Caki2 (cell line): ENCODE measurements at regions not wholly inside any gene's neighbourhood (a gene's known extent, or its start where the extent isn't known, plus 50 kb on each side); places are given as distances from the start of the nearest gene placed in this dataset.

Experiments
- DNase-seq: peaks from one replicate; pipeline ENCODE4 v3.0.0-alpha.2; 2015; ENCODE audit warnings: low read depth
- in situ Hi-C: cut with HindIII; loops from 2 replicates; pipeline ENCODE4 v1.10.0; 2016; ENCODE audit warnings: low sequenced_read_pairs, low pct_unique_long_range_greater_than_20kb, mixed read lengths

DNA sequence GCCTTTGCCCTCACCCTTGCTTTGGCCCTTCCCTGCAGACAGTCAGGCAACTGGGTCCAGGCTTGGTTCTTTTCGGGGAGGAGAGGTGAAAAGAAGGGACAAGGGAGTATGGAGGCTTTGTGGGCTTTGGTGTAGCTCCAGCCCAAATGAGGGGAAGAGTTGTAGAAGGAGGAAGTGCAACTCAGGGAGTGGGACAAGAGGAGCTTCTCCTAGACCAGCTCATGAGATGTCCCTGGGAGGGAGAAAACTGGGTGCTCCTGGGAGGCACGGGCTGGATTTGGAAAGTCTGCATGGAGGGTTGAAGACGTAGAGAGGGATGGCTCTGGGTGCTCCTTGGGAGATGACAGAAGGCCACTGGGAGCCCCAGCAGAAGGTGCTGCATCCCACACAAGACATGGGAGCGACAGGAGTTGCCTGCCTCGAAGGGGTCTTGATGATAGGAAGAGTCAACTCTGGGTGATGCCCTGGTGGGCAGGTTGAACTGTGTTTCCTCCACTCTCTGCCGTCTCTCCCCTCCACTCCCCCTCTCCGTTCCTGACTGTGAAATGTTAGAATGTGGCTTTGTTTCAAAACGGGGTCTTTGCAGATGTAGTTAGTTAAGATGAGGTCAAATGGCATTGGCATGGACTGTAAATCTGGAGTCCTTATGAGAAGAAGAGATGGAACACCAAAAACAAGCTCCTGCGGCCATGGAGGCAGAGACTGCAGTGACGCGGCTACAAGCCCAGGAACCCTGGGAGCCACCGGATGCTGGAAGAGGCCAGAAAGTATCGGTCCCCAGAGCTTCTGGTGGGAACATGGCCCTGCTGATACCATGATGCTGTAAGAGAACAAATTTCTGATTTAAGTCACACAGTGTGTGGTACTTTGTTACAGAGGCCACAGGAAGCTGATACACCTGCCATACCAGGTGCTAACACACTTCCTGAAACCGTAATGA lies 298.5 kb downstream of the GLRX3 start:
- in situ Hi-C loops = no loop called here

DNA sequence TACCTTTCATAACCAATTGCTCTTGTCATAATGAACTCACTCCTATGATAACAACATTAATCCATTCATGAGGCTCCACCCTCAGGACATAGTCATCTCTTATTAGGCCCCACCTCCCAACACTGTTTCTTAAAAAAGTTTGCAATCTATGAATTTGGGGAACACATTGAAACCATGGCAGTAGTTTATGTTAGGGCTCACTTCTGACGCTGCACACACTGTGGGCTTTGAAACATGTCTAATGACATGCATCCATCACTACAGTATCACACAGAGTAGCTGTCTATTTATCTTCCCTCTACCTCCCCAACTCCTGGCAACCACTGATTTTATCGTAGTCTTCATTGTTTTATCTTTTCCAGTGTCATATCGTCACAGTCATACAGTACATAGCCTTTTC lies 299.8 kb downstream of the GLRX3 start:
- in situ Hi-C loops = no loop called here
- no peak for DNase-seq

More for the DNA sequence above, 298.5 kb downstream of the GLRX3 start:
- DNase-seq = no peak

DNA sequence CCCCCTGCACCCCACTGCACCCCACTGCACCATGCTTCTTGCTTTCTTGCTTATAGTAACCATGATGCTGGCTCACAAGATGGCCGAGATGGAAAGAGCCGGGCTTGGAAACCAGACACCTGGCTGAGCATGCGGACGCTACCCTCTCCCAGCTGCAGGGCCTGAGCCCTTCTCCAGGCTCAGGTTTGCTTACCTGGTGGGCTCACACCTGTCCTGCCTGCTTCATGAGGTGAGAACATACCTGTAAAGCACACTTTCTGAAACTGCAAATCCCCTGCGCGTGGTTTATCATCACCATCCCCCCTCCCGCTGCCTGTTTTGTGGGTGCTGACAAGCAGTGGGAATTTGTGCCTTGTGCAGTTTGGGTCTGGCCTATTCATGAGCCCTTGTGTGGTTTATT lies 302.7 kb downstream of the GLRX3 start:
- in situ Hi-C loops = no loop called here
- DNase-seq = no peak

DNA sequence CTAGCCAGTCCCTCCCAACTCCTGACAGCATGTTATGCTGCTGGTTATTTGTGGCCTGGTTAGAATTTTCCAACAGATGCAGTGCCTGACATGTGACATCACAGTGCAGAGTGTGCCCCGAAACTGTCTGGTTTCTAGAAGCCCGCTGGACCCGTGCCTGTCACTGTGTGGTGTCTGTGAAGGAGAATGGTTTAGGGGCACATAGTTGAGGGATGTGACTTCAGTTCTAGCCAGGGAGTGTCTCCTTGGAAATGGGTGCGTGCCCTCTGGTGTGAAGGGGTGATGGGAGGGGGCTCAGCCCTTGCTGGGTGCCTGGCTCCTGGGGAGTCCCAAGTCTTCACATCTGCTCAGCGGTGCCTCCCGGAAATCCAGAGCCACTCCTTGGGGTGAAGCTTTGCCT lies 303.6 kb downstream of the GLRX3 start:
- DNase-seq = no peak
- in situ Hi-C loops = no loop called here

DNA sequence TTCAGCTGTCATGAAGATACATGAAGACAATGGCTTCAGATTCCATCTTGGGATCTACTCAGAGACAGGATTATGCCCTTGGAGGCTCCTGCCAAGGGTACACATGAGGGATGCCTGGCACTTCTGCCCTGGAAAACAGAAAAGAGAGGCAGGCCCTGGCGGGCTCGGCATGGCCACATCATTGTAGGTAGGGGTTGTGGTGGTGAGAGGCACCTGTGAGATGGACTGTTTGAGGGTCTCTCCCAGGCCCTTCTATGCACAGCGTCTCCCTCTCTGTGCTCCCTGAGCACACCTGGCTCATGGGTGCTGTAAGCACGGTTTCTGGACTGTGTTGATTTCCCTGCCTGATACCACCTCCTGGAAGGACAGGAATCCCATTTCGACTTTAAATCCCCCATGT lies 304.3 kb downstream of the GLRX3 start:
- in situ Hi-C loops = no loop called here
- no peak for DNase-seq

DNA sequence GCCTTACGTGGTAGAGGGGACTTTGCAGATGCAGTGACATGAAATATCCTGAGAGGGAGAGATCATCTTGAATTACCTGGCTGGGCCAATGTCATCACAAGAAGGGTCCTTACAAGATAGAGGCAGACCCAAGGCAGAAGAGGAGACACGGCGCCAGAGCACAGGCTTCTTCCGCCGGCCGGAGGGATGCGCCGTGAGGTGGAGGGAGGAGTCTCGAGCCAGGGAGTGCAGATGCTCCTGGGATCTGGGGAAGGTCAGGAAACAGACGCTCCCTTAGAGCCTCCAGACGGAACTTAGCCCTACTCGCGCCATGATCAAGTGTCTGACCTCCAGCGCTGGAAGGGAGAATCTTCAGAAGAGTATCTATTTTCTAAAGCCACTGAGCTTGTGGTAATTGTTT lies 304.8 kb downstream of the GLRX3 start:
- DNase-seq = no peak
- in situ Hi-C loops = no loop called here

DNA sequence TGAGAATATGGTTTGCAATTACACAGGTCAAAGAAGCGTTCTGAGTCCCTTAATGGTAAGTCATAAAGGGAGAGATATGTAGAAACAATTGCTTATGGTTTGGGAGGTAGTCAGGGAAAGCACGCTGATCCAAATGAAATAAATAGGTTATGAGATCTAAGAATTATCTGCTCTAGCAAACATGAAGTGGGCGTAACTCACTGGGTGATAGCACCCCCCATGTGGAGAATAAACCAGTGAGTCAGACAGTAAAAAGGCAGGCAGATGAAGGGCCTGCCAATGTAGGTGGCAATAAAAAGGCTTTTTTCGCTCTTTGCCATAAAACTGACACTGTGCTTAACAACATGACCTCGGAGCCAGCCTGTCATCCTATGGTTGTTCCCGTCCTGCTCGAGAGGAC lies 306.9 kb downstream of the GLRX3 start:
- no peak for DNase-seq
- in situ Hi-C loops = no loop called here

DNA sequence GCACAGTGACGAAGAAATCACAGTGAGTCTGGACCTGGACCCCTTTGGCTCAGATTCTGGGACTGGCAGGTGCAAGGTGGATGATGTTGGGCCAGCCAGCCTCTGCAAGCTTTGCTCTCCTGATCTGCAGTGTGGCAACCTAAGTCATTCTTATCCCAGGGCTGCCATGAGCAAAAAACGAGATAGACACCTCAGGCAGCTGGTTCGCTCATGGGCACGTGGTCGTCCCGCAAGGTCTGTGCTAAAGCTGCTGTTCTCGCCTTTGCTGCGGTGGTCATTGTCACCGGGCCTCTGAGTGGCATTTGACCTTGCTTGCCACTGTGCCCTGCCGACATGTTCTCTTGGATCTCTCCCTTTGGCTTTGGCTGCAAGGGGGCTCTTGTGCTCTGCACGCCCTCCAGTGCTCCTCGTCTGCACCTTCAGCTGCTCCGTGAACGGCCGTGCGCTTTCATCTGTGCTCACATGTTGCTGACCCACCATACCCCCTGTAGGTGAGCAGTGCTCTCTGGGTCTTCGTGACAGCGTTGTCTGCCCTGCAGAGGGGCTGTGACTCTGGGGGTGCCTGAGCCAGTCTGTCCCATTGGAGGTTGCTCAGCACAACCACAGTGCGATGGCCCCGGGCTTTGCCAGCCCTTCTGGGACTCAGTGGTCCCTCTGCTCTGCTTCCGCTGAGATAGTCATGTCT lies 317.0 kb downstream of the GLRX3 start:
- in situ Hi-C loops = no loop called here
- no peak for DNase-seq

DNA sequence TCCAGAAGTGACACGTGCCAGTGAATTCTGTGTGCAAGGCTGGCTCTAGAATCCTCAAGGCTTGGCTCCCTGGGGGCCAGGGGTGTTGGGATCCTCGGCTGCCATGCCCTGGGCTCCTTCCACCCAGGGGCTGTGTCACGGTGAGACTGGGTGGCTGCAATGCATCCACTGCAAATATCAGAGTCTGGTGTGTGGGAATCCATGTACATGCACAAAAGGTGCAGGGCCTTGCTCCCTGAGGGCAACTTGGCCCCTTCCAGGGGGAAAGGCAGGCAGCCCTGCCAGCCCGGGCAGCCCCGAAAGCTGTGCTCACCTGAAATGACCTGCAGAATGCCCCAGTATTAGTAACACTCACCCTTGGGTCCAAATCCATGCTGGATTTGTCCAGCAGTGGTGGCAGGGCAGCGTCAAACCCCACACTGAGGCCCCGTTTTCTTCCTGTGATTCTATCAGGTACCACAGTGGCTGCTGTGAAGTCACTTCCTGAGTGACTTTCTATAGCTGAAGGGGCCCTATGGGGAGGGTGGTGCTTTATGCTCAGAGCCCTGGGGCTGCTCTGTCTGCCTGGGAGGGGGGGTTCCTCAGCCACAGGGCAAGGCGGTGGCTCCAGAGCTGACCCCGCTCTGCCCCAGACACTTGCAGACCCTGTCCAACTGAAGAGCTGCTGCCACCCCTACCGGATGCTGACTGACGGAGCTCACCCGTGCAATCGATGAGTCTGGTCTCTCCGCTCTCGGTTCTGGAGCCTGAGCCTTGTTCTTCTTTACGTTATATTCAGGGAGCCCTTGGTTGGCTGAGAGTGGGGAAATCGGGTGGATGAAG lies 317.7 kb downstream of the GLRX3 start:
- in situ Hi-C loops = no loop called here
- DNase-seq = no peak

DNA sequence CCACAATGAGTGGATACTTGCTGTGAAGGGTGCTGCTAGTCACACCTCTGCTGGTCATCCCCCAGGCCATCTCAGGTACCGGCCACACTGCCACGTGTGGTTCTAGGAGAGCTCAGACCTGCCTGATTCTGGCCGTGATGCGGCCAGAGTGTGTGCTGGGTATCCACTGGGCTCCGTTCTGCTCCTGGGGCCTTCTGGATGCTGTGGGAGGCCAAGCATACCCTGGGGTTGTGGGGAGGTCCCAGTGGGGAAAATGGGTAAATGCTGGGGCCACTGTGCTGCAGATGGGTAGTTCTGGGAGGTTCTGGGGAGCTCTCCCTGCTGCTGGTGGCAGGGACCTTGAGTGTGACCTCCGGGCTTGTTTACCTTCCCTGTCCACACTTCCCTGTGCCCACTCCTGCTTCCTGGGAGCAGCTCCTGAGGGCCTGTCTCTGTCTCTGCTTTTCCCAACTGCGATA lies 318.4 kb downstream of the GLRX3 start:
- no peak for DNase-seq
- in situ Hi-C loops = no loop called here

DNA sequence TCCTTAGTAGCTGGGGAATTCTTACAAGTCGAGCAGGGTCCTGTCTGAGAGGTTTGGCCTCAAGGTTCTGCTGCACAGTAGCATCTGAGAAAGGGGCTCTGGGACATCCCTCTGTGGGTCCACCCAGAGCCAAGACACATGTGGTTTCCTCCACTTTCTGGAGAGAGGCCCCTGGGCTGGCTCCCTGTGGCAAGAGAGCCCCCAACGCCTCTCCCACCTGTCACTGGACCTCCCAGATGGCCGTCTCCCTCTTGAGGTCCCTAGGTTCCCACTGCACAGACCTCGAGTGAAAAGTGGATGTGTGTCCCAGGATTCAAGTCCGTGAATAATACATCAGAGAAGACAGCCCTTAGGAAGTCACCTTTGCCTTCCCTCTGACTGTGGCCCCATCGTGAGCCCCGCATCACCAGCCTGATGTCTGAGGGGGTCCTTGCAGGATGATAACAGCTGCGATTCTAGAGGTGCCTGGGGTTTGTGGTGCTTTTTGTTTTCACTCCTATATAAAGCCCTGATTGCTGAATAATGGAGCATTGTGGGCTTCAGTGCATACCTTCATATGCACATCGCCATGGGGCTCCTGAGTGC lies 319.0 kb downstream of the GLRX3 start:
- in situ Hi-C loops = no loop called here
- no peak for DNase-seq

DNA sequence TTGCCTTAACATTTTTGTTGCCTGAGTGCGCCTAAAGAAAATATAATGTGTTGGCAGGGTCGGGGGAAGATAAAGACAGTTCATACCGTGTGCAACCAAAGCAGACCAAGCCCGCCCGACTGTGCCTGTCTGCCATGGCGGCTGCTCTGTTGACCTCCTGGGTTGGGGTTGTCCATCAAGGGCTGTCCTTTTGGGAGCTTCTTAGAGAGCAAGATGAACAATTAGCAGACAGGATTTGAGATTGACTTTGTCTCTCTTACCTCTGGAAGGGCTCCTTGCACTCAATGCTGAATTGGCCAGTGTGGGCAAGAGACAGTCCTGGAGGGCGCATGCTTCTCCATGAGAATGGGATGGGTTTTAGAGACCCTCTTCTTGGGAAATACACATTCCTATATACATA lies 319.6 kb downstream of the GLRX3 start:
- in situ Hi-C loops = no loop called here
- DNase-seq = no peak

DNA sequence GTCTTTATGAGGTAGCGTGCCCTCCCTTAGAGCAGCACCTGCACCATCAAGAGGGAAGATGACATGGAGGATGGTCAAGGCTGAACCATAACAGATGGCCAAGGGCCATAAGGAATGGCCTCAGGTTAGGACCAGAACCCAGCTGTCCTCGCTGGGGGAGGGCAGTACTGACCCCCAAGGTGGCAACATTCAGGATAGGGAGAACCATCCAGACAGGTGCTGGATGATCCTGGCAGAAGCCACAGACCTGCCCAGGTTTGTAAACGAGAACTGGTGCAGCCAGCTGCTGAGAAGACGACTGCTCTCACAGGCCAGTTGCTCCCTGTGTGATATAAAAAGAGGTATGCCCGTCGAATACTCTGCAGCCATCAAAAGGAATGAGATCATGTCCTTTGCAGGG lies 320.4 kb downstream of the GLRX3 start:
- in situ Hi-C loops = no loop called here
- DNase-seq = no peak

DNA sequence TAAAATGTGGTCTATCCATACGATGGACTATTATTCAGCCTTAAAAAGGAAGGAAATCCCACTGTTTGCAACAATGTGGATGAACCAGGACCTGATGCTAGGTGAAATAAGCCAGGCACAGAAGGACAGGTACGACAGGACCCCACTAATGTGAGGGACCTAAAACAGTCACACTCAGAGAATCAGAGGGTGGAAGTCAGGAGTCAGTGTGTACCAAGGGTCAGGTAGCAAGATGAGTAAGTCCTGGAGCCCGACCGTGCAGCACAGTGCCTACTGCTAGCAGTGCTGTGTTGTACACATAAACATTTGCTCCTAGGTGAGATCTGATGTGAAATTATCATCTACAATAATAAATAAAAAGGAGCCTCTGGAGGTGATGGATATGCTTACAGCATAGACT lies 322.3 kb downstream of the GLRX3 start:
- no peak for DNase-seq
- in situ Hi-C loops = no loop called here

DNA sequence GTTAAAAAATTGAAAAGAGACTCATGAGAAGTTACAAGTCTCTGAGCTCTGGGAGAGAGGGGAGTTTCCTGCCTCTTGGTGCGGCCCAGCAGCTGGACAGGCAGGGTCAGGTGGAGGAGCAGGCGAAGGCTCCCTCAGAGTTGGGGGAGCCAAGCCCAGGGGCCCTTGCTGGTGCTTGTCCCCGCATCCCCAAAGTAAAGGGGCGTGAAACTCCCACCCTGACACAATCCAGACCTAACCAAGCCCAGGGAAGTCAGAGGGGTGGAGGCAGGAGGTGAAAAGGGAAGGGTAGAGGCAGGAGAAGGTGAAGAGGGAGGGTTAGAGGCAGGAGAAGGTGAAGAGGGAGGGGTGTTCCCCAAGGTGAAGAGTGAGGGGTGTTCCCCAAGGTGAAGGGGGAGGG lies 322.8 kb downstream of the GLRX3 start:
- in situ Hi-C loops = no loop called here
- DNase-seq = no peak

DNA sequence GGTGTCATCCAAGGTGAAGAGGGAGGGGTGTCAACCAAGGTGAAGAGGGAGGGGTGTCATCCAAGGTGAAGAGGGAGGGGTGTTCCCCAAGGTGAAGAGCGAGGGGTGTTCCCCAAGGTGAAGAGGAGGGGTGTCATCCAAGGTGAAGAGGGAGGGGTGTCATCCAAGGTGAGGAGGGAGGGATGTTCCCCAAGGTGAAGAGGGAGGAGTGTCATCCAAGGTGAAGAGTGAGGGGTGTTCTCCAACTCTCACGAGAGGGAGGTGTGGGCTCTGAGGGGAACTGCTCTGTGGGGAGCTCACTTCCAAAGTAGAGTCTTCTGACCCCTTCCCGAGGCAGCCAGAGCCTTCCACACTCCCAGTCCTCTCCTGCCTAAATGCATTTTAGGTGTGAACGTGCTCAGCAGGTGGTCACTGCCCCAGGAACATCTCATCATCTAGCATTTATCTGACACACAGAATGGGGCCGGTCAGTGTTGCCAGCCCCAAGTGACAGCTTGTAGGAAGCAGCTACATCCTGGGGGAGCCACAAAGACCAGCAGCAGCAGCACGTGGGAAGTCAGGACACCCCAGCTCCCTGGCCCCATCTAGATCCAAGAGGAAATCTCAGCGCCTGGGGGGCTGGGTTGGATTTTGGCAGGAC lies 323.8 kb downstream of the GLRX3 start:
- DNase-seq = no peak
- in situ Hi-C loops = no loop called here

DNA sequence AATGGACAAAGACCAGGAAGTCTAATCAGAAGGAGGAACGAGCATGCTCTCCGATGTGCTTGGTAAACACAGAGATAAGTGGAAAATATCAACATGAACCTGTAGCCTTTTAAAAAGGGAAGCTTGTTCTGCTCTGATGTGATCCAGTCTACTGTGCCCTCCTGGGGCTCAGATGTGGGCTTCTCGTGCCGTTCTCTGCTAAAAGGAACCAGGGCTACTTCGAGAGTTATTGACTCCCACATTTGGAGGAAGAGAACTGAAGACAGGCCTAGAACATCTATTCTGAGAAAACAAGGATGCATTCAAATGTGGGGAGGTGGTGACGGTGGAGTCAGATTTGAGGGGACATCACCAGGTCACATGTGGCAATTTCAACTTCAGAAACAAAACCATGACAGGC lies 325.4 kb downstream of the GLRX3 start:
- DNase-seq = no peak
- in situ Hi-C loops = no loop called here
